ENCODE measurements at regions not wholly inside any gene's neighbourhood (a gene's known extent, or its start where the extent isn't known, plus 50 kb on each side); places are given as distances from the start of the nearest gene placed in this dataset.

DNA sequence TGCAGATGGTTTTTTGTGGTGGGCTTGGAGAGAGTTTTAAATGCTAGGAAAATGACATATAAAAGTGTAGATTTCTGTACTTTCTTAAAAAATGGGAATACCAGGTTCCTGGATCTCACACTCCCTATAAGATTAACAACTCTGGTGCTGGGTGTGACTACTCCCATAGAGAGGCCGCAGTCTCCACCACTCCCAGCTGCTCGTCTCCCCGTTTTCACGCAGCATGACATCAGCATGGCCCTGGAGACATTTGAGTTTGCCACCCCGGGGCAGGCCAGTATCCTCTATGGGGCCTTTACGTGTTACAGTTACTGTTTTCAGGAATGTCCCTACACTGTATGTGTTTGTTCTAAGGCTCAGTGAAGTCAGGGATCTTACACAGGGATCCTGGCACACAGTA lies 126.7 kb upstream of the ATP2B2 start:
- no peak for DNase-seq
- Mint-ChIP-seq H3K9me3 (peaks cover 3% of the 10 kb centered on the region), H3K36me3 (ENCODE audit: low read depth) (no peaks in the 10 kb centered on the region), H3K4me1 (peaks cover 8% of the 10 kb centered on the region), H3K27ac (no peak overlapping the region), H3K27me3 (ENCODE audit: insufficient read depth) (peaks cover 6% of the 10 kb centered on the region), H3K4me3 (no peak overlapping the region)
- Histone ChIP-seq H3K27ac (ENCODE audit: low read depth, low read length) (no peak overlapping the region), H3K36me3 (ENCODE audit: control insufficient read depth, insufficient read depth, low read length) (no peaks in the 10 kb centered on the region), H3K9me3 (ENCODE audit: control insufficient read depth, low read length) (no peaks in the 10 kb centered on the region), H3K27me3 (ENCODE audit: control insufficient read depth, insufficient read depth, low read length, poor library complexity, severe bottlenecking) (no peaks in the 10 kb centered on the region), H3K4me3 (ENCODE audit: low read length) (no peak overlapping the region), H3K9ac (ENCODE audit: extremely low read depth, low read length, poor library complexity, severe bottlenecking) (no peak overlapping the region), H3K4me1 (ENCODE audit: control insufficient read depth, insufficient read depth, low read length) (no peaks in the 10 kb centered on the region)
- 89 to 94% methylated on average over 6 of the region's 6 CpGs for WGBS, 2 experiments (ENCODE audit: insufficient coverage in 1 of 2, insufficient read length in 1 of 2)
- TF ChIP-seq, protein P1, sequence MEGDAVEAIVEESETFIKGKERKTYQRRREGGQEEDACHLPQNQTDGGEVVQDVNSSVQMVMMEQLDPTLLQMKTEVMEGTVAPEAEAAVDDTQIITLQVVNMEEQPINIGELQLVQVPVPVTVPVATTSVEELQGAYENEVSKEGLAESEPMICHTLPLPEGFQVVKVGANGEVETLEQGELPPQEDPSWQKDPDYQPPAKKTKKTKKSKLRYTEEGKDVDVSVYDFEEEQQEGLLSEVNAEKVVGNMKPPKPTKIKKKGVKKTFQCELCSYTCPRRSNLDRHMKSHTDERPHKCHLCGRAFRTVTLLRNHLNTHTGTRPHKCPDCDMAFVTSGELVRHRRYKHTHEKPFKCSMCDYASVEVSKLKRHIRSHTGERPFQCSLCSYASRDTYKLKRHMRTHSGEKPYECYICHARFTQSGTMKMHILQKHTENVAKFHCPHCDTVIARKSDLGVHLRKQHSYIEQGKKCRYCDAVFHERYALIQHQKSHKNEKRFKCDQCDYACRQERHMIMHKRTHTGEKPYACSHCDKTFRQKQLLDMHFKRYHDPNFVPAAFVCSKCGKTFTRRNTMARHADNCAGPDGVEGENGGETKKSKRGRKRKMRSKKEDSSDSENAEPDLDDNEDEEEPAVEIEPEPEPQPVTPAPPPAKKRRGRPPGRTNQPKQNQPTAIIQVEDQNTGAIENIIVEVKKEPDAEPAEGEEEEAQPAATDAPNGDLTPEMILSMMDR (conservative IDR thresholded peaks at IDR 0.05): no peak

- Histone ChIP-seq H3K36me3 (ENCODE audit: control insufficient read depth, insufficient read depth, low read length) (no peaks in the 10 kb centered on the region), H3K9me3 (ENCODE audit: control insufficient read depth, low read length) (no peaks in the 10 kb centered on the region), H3K27ac (ENCODE audit: low read depth, low read length) (no peak overlapping the region), H3K4me3 (ENCODE audit: low read length) (no peak overlapping the region), H3K4me1 (ENCODE audit: control insufficient read depth, insufficient read depth, low read length) (no peaks in the 10 kb centered on the region), H3K9ac (ENCODE audit: extremely low read depth, low read length, poor library complexity, severe bottlenecking) (no peak overlapping the region), H3K27me3 (ENCODE audit: control insufficient read depth, insufficient read depth, low read length, poor library complexity, severe bottlenecking) (no peaks in the 10 kb centered on the region)
- Mint-ChIP-seq H3K27ac (no peak overlapping the region), H3K4me1 (peaks cover 6% of the 10 kb centered on the region), H3K36me3 (ENCODE audit: low read depth) (no peaks in the 10 kb centered on the region), H3K9me3 (peaks cover 9% of the 10 kb centered on the region), H3K4me3 (no peak overlapping the region), H3K27me3 (ENCODE audit: insufficient read depth) (peaks cover 6% of the 10 kb centered on the region)
- WGBS, 2 experiments (ENCODE audit: insufficient coverage in 1 of 2, insufficient read length in 1 of 2): 60 to 85% methylated on average over 1 to 3 of the region's 3 CpGs
- no peak for DNase-seq
- TF ChIP-seq, protein P1 (conservative IDR thresholded peaks at IDR 0.05): no peak
Observed at GRCh38 chr3:10632741-10633140, 127.4 kb upstream of the ATP2B2 start.

GRCh38 chr3:10635446-10636076 lies 130.2 kb upstream of the ATP2B2 start:
- TF ChIP-seq, protein P1 (conservative IDR thresholded peaks at IDR 0.05): no peak
- Histone ChIP-seq H3K4me1 (ENCODE audit: control insufficient read depth, insufficient read depth, low read length) (no peaks in the 10 kb centered on the region), H3K9me3 (ENCODE audit: control insufficient read depth, low read length) (no peaks in the 10 kb centered on the region), H3K27ac (ENCODE audit: low read depth, low read length) (no peak overlapping the region), H3K36me3 (ENCODE audit: control insufficient read depth, insufficient read depth, low read length) (no peaks in the 10 kb centered on the region), H3K9ac (ENCODE audit: extremely low read depth, low read length, poor library complexity, severe bottlenecking) (no peak overlapping the region), H3K4me3 (ENCODE audit: low read length) (no peak overlapping the region), H3K27me3 (ENCODE audit: control insufficient read depth, insufficient read depth, low read length, poor library complexity, severe bottlenecking) (no peaks in the 10 kb centered on the region)
- H3K9me3 Mint-ChIP-seq: peaks cover 16% of the 10 kb centered on the region
- no peak for DNase-seq
- H3K27ac Mint-ChIP-seq: no peak overlapping the region
- peaks cover 14% of the 10 kb centered on the region for H3K27me3 Mint-ChIP-seq (ENCODE audit: insufficient read depth)
- WGBS, 2 experiments (ENCODE audit: insufficient coverage in 1 of 2, insufficient read length in 1 of 2): 82 to 87% methylated on average over 6 to 7 of the region's 7 CpGs
- no peak overlapping the region for H3K4me3 Mint-ChIP-seq
- no peaks in the 10 kb centered on the region for H3K36me3 Mint-ChIP-seq (ENCODE audit: low read depth)
- no peaks in the 10 kb centered on the region for H3K4me1 Mint-ChIP-seq
